ENCODE measurements at regions not wholly inside any gene's neighbourhood (a gene's known extent, or its start where the extent isn't known, plus 50 kb on each side); places are given as distances from the start of the nearest gene placed in this dataset.
A peak's percentile ranks its signal among the peaks of the same experiment; 100 is the strongest.

GRCh38 chr10:78407009-78407711 lies 373.5 kb downstream of the RPS24 start:
- no peak overlapping the region for H3K27ac ChIP-seq (ENCODE audit: low read length)
- H3K27me3 ChIP-seq (ENCODE audit: low read depth, low read length), result no peaks in the 10 kb centered on the region
- H3K36me3 ChIP-seq (ENCODE audit: control insufficient read depth in 1 of 2, insufficient read depth in 2 of 2, low read length in 2 of 2), result no peaks in the 10 kb centered on the region
- no peaks in the 10 kb centered on the region for H3K9me3 ChIP-seq (ENCODE audit: control insufficient read depth in 1 of 2, low read length in 2 of 2)
- H3K4me3 ChIP-seq (ENCODE audit: low read depth in 1 of 2, low read length in 2 of 2), result peak overlapping the region; percentile 38 to 44
- peaks cover 13 to 24% of the 10 kb centered on the region in 2 donors for H3K4me1 ChIP-seq (ENCODE audit: control insufficient read depth in 1 of 2, insufficient read depth in 2 of 2, low read length in 2 of 2)

- Histone ChIP-seq H3K36me3 (ENCODE audit: control insufficient read depth in 1 of 2, insufficient read depth in 2 of 2, low read length in 2 of 2) (no peaks in the 10 kb centered on the region), H3K4me1 (ENCODE audit: control insufficient read depth in 1 of 2, insufficient read depth in 2 of 2, low read length in 2 of 2) (peaks cover 13 to 24% of the 10 kb centered on the region in 2 donors), H3K4me3 (ENCODE audit: low read depth in 1 of 2, low read length in 2 of 2) (no peak overlapping the region), H3K27me3 (ENCODE audit: low read depth, low read length) (no peaks in the 10 kb centered on the region), H3K9me3 (ENCODE audit: control insufficient read depth in 1 of 2, low read length in 2 of 2) (no peaks in the 10 kb centered on the region), H3K27ac (ENCODE audit: low read length) (no peak overlapping the region)
These were observed 374.3 kb downstream of the RPS24 start for GRCh38 chr10:78407966-78408365.

- Histone ChIP-seq H3K27ac (ENCODE audit: low read length) (peak overlapping the region; percentile 5), H3K4me3 (ENCODE audit: low read depth in 1 of 2, low read length in 2 of 2) (no peak overlapping the region), H3K27me3 (ENCODE audit: low read depth, low read length) (no peaks in the 10 kb centered on the region), H3K4me1 (ENCODE audit: control insufficient read depth in 1 of 2, insufficient read depth in 2 of 2, low read length in 2 of 2) (peaks cover 13 to 24% of the 10 kb centered on the region in 2 donors), H3K9me3 (ENCODE audit: control insufficient read depth in 1 of 2, low read length in 2 of 2) (no peaks in the 10 kb centered on the region), H3K36me3 (ENCODE audit: control insufficient read depth in 1 of 2, insufficient read depth in 2 of 2, low read length in 2 of 2) (no peaks in the 10 kb centered on the region)
These were observed 375.2 kb downstream of the RPS24 start for GRCh38 chr10:78408671-78409472.

GRCh38 chr10:78410046-78410965 lies 376.6 kb downstream of the RPS24 start:
- H3K9me3 ChIP-seq (ENCODE audit: control insufficient read depth in 1 of 2, low read length in 2 of 2), result no peaks in the 10 kb centered on the region
- H3K27ac ChIP-seq (ENCODE audit: low read length), result no peak overlapping the region
- no peaks in the 10 kb centered on the region for H3K27me3 ChIP-seq (ENCODE audit: low read depth, low read length)
- H3K4me3 ChIP-seq (ENCODE audit: low read depth in 1 of 2, low read length in 2 of 2), result no peak overlapping the region
- H3K4me1 ChIP-seq (ENCODE audit: control insufficient read depth in 1 of 2, insufficient read depth in 2 of 2, low read length in 2 of 2), result peaks cover 13 to 24% of the 10 kb centered on the region in 2 donors
- H3K36me3 ChIP-seq (ENCODE audit: control insufficient read depth in 1 of 2, insufficient read depth in 2 of 2, low read length in 2 of 2), result no peaks in the 10 kb centered on the region

- Histone ChIP-seq H3K27me3 (ENCODE audit: low read depth, low read length) (no peaks in the 10 kb centered on the region), H3K9me3 (ENCODE audit: control insufficient read depth in 1 of 2, low read length in 2 of 2) (no peaks in the 10 kb centered on the region), H3K4me1 (ENCODE audit: control insufficient read depth in 1 of 2, insufficient read depth in 2 of 2, low read length in 2 of 2) (peaks cover 11 to 17% of the 10 kb centered on the region in 2 donors)
These were observed 378.1 kb downstream of the RPS24 start for GRCh38 chr10:78411716-78412115.

GRCh38 chr10:78412605-78413004 lies 378.9 kb downstream of the RPS24 start:
- H3K4me3 ChIP-seq (ENCODE audit: low read depth in 1 of 2, low read length in 2 of 2), result no peak overlapping the region
- H3K9me3 ChIP-seq (ENCODE audit: control insufficient read depth in 1 of 2, low read length in 2 of 2), result no peaks in the 10 kb centered on the region
- H3K27me3 ChIP-seq (ENCODE audit: low read depth, low read length), result no peaks in the 10 kb centered on the region
- no peaks in the 10 kb centered on the region for H3K36me3 ChIP-seq (ENCODE audit: control insufficient read depth in 1 of 2, insufficient read depth in 2 of 2, low read length in 2 of 2)
- H3K4me1 ChIP-seq (ENCODE audit: control insufficient read depth in 1 of 2, insufficient read depth in 2 of 2, low read length in 2 of 2), result peaks cover 6 to 8% of the 10 kb centered on the region in 2 donors
- no peak overlapping the region for H3K27ac ChIP-seq (ENCODE audit: low read length)

More at GRCh38 chr10:78411716-78412115, 378.1 kb downstream of the RPS24 start:
- Histone ChIP-seq H3K36me3 (ENCODE audit: control insufficient read depth in 1 of 2, insufficient read depth in 2 of 2, low read length in 2 of 2) (no peaks in the 10 kb centered on the region), H3K27ac (ENCODE audit: low read length) (no peak overlapping the region), H3K4me3 (ENCODE audit: low read depth in 1 of 2, low read length in 2 of 2) (no peak overlapping the region)

GRCh38 chr10:78413076-78414055 lies 379.7 kb downstream of the RPS24 start:
- H3K27ac ChIP-seq (ENCODE audit: low read length), result no peak overlapping the region
- no peaks in the 10 kb centered on the region for H3K36me3 ChIP-seq (ENCODE audit: control insufficient read depth in 1 of 2, insufficient read depth in 2 of 2, low read length in 2 of 2)
- no peaks in the 10 kb centered on the region for H3K27me3 ChIP-seq (ENCODE audit: low read depth, low read length)
- H3K4me1 ChIP-seq (ENCODE audit: control insufficient read depth in 1 of 2, insufficient read depth in 2 of 2, low read length in 2 of 2), result peaks cover 1 to 5% of the 10 kb centered on the region in 2 donors
- no peaks in the 10 kb centered on the region for H3K9me3 ChIP-seq (ENCODE audit: control insufficient read depth in 1 of 2, low read length in 2 of 2)
- no peak overlapping the region for H3K4me3 ChIP-seq (ENCODE audit: low read depth in 1 of 2, low read length in 2 of 2)

GRCh38 chr10:78414380-78414779 lies 380.7 kb downstream of the RPS24 start:
- H3K4me1 ChIP-seq (ENCODE audit: control insufficient read depth in 1 of 2, insufficient read depth in 2 of 2, low read length in 2 of 2), result no peaks in the 10 kb centered on the region
- H3K36me3 ChIP-seq (ENCODE audit: control insufficient read depth in 1 of 2, insufficient read depth in 2 of 2, low read length in 2 of 2), result no peaks in the 10 kb centered on the region
- no peak overlapping the region for H3K27ac ChIP-seq (ENCODE audit: low read length)
- no peaks in the 10 kb centered on the region for H3K9me3 ChIP-seq (ENCODE audit: control insufficient read depth in 1 of 2, low read length in 2 of 2)
- no peaks in the 10 kb centered on the region for H3K27me3 ChIP-seq (ENCODE audit: low read depth, low read length)
- no peak overlapping the region for H3K4me3 ChIP-seq (ENCODE audit: low read depth in 1 of 2, low read length in 2 of 2)

- Histone ChIP-seq H3K4me3 (ENCODE audit: low read depth in 1 of 2, low read length in 2 of 2) (no peak overlapping the region), H3K36me3 (ENCODE audit: control insufficient read depth in 1 of 2, insufficient read depth in 2 of 2, low read length in 2 of 2) (no peaks in the 10 kb centered on the region), H3K27me3 (ENCODE audit: low read depth, low read length) (no peaks in the 10 kb centered on the region), H3K4me1 (ENCODE audit: control insufficient read depth in 1 of 2, insufficient read depth in 2 of 2, low read length in 2 of 2) (no peaks in the 10 kb centered on the region), H3K9me3 (ENCODE audit: control insufficient read depth in 1 of 2, low read length in 2 of 2) (no peaks in the 10 kb centered on the region), H3K27ac (ENCODE audit: low read length) (no peak overlapping the region)
These were observed 381.4 kb downstream of the RPS24 start for GRCh38 chr10:78415111-78415510.

Measured in muscle layer of duodenum (tissue), 2 donors.